GM12892 (cell line): ENCODE measurements at regions not wholly inside any gene's neighbourhood (a gene's known extent, or its start where the extent isn't known, plus 50 kb on each side); places are given as distances from the start of the nearest gene placed in this dataset.

Source experiments
- POLR2A ChIP-seq: IDR thresholded peaks from 2 replicates; pipeline ENCODE4 v1.6.1; 2011; ENCODE audit warnings: low read depth, low read length, control low read depth
- POLR2AphosphoS5 ChIP-seq: IDR thresholded peaks from 2 replicates; pipeline ENCODE4 v1.6.1; 2011; ENCODE audit warnings: low read depth, low read length, control low read depth

DNA sequence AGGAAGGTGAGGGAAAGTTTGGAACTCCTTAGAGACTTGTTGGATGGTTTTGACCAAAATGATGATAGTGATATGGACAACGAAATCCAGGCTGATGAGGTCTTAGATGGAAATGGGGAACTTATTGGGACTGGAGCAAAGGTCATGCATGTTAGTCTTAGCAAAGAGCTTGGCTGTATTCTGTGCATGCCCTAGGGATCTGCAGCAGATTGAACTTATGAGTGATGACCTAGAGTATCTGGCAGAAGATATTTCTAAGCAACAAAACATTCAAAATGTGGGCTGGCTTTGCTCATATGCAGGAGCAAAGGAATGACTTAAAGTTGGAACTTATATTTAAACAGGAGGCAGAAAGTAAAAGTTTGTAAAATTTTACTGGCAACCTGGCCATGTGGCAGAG is 489.3 kb upstream of the DIPK2B start:
- TF ChIP-seq POLR2A: no peak
- TF ChIP-seq POLR2AphosphoS5: no peak
